ENCODE measurements at regions not wholly inside any gene's neighbourhood (a gene's known extent, or its start where the extent isn't known, plus 50 kb on each side); places are given as distances from the start of the nearest gene placed in this dataset.

DNA sequence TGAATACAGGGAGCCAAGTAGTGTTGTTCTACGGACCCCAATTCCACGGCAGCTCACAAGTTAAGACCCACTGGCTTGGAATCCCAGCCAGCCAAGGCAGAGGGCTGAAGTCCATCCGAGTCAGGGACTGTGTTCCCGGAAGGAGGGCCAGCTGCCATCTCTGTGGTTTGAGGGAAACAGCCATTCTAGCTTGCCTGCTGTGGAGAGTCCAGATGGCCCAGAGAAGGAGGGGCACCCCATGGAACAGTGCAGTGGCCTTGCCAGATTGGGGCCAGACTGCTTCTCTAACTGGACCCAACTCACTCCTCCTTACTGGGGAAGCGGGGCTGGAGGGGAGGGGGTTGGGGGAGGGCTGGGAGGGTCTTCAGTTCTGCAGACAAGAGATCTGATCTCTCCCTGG lies 156.4 kb downstream of the FAM181B start:
- Histone ChIP-seq H3K4me1 (ENCODE audit: insufficient read depth, low read length) (no peaks in the 10 kb centered on the region), H3K9me3 (ENCODE audit: control insufficient read depth, insufficient read depth, low read length) (no peaks in the 10 kb centered on the region), H3K9ac (ENCODE audit: low read depth, low read length) (no peak overlapping the region), H3K36me3 (ENCODE audit: insufficient read depth, low read length) (no peaks in the 10 kb centered on the region)

DNA sequence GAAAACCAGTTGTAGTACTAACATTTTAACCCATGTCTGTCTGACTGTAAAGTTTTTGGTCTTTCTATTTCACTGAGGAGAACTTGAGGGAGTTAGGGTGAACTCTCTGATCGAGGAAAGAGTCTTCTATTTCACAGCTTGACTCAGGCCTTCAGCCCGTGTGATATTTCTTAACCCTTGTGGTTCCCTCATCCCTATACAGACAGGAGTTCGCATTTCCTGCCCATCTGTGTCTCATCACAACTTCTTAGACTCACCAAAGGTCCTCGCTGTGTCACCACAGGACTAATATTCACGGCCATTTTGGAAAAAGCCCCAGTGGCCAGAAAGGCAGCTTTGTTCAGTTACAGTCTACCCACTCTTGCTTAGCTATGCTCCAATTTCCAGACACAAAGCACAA lies 172.8 kb downstream of the FAM181B start:
- Histone ChIP-seq H3K9ac (ENCODE audit: low read depth, low read length) (no peak overlapping the region), H3K4me1 (ENCODE audit: insufficient read depth, low read length) (no peaks in the 10 kb centered on the region), H3K9me3 (ENCODE audit: control insufficient read depth, insufficient read depth, low read length) (no peaks in the 10 kb centered on the region), H3K36me3 (ENCODE audit: insufficient read depth, low read length) (no peaks in the 10 kb centered on the region)

DNA sequence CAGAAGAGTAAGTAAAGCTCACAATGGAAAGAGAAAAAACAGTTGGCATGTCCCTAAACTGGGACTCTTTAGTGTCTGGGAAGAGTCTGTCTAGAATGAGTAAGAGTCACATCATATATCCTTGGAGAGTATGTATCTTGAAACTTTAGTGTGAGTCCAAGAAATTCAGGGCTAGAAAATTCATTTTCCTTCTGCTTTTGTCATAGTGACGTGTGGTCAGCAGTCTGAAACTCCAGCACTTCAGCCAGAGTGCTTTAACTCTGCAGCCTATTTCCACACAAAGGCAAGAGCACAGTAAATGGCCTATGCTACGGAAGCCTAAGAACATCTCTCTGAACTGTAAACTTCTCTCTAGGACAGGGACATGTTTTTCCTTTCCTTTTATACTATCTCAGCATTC lies 174.1 kb downstream of the FAM181B start:
- H3K9me3 ChIP-seq (ENCODE audit: control insufficient read depth, insufficient read depth, low read length) = no peaks in the 10 kb centered on the region
- H3K36me3 ChIP-seq (ENCODE audit: insufficient read depth, low read length) = no peaks in the 10 kb centered on the region
- no peak overlapping the region for H3K9ac ChIP-seq (ENCODE audit: low read depth, low read length)
- H3K4me1 ChIP-seq (ENCODE audit: insufficient read depth, low read length) = no peaks in the 10 kb centered on the region

DNA sequence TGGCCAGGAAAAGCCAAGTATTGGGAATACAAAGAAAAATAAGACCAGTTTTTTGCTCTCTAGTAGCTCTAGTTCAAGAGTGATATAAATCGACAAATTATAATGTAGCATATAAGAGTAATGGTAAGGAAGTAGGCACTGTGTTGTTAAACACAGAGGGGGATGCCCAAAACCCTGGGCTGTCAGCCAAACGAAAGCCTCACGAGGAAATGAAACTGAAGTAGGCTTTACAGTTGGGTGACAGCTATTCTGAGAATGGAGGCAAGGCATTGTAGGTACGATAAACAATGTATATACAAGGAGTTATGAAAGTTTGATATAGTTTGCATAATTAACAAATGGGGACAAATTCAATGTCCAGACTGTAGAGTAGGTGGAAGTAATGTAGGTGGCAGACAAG lies 176.4 kb downstream of the FAM181B start:
- no peaks in the 10 kb centered on the region for H3K36me3 ChIP-seq (ENCODE audit: insufficient read depth, low read length)
- no peaks in the 10 kb centered on the region for H3K9me3 ChIP-seq (ENCODE audit: control insufficient read depth, insufficient read depth, low read length)
- H3K4me1 ChIP-seq (ENCODE audit: insufficient read depth, low read length) = no peaks in the 10 kb centered on the region
- no peak overlapping the region for H3K9ac ChIP-seq (ENCODE audit: low read depth, low read length)

- H3K36me3 ChIP-seq (ENCODE audit: insufficient read depth, low read length) = no peaks in the 10 kb centered on the region
- no peak overlapping the region for H3K9ac ChIP-seq (ENCODE audit: low read depth, low read length)
- H3K9me3 ChIP-seq (ENCODE audit: control insufficient read depth, insufficient read depth, low read length) = no peaks in the 10 kb centered on the region
- H3K4me1 ChIP-seq (ENCODE audit: insufficient read depth, low read length) = no peaks in the 10 kb centered on the region
Observed at GRCh38 chr11:82556210-82556609, 177.5 kb downstream of the FAM181B start.

DNA sequence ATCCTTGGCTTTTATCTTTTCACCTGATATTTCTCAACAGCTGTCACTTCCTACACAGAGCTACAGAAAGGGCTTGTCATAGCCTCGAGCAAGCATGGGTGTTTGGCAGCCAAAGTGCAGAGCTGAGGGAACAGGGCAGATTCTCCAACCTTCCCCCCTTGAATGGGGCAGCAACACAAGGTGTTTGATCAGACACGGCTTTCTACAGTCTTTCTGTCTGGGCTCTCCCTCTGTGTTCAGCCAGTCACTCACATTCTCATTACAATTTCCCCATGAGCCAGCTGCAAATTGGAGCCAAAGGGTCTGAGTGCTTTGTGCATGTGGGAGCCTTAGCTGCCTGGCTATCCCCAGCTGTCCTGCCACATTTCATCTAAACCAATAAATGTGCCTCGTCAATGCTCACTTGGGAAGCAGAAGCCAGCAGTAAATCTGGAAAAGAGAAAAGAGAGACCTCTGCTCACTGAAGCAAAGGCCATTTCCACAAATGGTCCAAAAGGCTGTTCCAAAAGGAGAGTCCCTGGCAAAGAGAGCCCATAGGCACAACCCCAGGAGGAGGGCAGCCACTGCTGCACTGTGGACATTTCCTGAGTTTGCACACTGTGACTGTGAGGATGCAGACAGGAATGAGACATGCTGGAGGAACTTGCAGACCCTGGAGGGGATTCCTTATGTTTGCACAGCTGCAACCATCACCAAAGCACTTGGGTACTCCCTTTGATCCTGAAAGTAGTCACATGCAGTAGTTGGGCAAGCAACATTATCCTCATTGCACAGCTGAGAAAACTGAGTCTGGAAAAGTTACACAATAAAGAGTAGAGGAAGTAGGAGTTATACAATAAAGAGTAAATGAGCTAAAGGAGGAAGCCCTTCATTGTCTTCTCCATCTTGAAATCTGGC lies 186.8 kb downstream of the FAM181B start:
- Histone ChIP-seq H3K4me1 (ENCODE audit: insufficient read depth, low read length) (peaks cover 7% of the 10 kb centered on the region; the same call in 1 of the 2 replicates), H3K9ac (ENCODE audit: low read depth, low read length) (no peak overlapping the region), H3K36me3 (ENCODE audit: insufficient read depth, low read length) (no peaks in the 10 kb centered on the region), H3K9me3 (ENCODE audit: control insufficient read depth, insufficient read depth, low read length) (no peaks in the 10 kb centered on the region)

DNA sequence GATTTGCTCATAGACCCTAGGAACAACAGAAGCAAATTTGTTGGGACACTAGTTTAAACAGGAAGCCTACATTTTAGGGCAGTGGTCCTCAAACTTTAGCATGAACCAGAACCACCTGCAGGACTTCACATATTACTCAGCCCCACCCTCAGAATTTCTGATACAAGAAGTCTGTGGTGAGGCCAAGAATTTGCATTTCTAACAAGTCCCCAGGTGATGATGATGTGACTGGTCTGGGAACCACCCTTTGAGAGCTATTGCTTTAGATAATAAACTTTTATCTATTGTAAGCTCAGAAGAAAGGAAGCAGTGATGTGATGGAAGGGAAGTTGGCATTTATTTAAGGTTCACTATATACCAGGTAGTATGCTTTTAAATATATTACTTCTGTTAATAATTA lies 194.0 kb downstream of the FAM181B start:
- Histone ChIP-seq H3K9ac (ENCODE audit: low read depth, low read length) (no peak overlapping the region), H3K4me1 (ENCODE audit: insufficient read depth, low read length) (no peaks in the 10 kb centered on the region), H3K36me3 (ENCODE audit: insufficient read depth, low read length) (no peaks in the 10 kb centered on the region), H3K9me3 (ENCODE audit: control insufficient read depth, insufficient read depth, low read length) (no peaks in the 10 kb centered on the region)

DNA sequence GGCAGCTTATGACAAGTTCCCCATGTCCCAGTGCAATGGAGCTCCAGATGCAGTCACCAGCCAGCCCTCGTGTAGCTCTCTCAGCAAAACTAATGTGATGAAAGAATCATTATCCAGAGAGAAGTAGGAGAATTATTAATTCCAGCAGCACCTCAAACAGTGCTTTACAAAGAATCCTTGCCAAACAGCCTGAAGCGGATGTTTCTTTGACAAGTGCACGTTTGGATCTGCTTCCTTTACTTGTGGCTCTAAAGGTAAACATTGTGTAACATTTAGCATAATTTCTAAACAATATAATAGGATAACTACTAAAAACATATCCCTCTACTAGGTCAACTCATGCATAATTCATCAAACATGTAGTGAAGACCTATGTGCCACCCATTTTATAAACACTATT lies 197.0 kb downstream of the FAM181B start:
- Histone ChIP-seq H3K4me1 (ENCODE audit: insufficient read depth, low read length) (no peaks in the 10 kb centered on the region), H3K36me3 (ENCODE audit: insufficient read depth, low read length) (no peaks in the 10 kb centered on the region), H3K9me3 (ENCODE audit: control insufficient read depth, insufficient read depth, low read length) (no peaks in the 10 kb centered on the region), H3K9ac (ENCODE audit: low read depth, low read length) (no peak overlapping the region)

DNA sequence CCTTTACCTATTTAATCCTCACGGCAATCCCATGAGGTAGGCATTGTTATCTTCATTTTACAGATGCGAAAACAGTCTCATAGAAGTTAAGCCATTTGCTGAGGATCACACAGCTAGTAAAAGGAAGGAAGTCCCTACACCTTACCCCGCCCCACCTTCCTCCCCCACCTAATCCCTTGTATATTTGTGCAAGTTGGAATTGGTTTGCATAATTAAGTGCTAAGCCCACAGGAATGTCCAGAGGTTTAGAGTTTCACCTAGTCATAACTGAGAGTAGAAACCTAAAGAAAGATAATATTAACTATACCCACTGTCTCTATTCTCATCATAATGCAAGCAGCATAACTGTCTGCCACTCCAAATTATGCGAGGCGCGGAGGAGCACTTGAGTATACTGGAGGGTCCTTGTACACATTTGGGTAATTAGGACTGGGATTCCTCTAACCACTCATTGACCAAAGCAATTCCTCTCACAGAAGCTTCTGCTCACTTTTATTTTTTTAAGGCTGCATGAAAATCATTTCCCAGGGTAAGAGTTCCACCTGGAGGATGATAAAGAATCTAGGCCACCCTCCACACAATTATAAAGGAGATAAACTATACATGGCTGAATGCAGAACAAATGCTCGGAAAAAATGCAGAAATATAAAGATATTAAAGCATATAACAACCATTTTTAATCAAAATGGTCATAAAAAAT lies 199.9 kb downstream of the FAM181B start:
- H3K9ac ChIP-seq (ENCODE audit: low read depth, low read length) = no peak overlapping the region
- no peaks in the 10 kb centered on the region for H3K4me1 ChIP-seq (ENCODE audit: insufficient read depth, low read length)
- H3K36me3 ChIP-seq (ENCODE audit: insufficient read depth, low read length) = no peaks in the 10 kb centered on the region
- no peaks in the 10 kb centered on the region; the same call in 1 of the 2 replicates for H3K9me3 ChIP-seq (ENCODE audit: control insufficient read depth, insufficient read depth, low read length)

DNA sequence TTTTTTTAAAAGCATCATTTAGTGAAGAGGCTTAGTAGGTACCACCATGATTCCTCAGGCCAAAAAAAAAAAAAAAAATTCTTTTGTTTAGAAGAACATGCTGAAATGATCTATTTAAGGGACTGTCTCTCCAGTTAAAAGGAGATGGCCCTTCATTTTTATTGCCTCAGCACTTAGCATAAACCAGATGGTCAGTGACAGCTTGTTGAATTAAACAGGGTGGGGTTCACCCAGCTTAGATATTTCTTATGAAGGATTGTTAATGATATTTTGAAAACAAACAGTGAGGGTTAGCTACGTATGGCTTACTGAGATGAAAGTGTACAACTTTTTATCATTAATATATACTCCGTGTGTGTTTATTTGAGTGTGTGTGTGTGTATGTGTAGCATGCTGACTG lies 203.7 kb downstream of the FAM181B start:
- H3K36me3 ChIP-seq (ENCODE audit: insufficient read depth, low read length) = no peaks in the 10 kb centered on the region
- H3K4me1 ChIP-seq (ENCODE audit: insufficient read depth, low read length) = no peaks in the 10 kb centered on the region
- H3K9me3 ChIP-seq (ENCODE audit: control insufficient read depth, insufficient read depth, low read length) = no peaks in the 10 kb centered on the region; the same call in 1 of the 2 replicates
- H3K9ac ChIP-seq (ENCODE audit: low read depth, low read length) = no peak overlapping the region

GRCh38 chr11:82527081-82527584 lies 206.5 kb downstream of the FAM181B start:
- H3K36me3 ChIP-seq (ENCODE audit: insufficient read depth, low read length) = no peaks in the 10 kb centered on the region
- H3K9me3 ChIP-seq (ENCODE audit: control insufficient read depth, insufficient read depth, low read length) = no peaks in the 10 kb centered on the region; the same call in 1 of the 2 replicates
- H3K9ac ChIP-seq (ENCODE audit: low read depth, low read length) = no peak overlapping the region
- H3K4me1 ChIP-seq (ENCODE audit: insufficient read depth, low read length) = no peaks in the 10 kb centered on the region

- H3K9me3 ChIP-seq (ENCODE audit: control insufficient read depth, insufficient read depth, low read length) = no peaks in the 10 kb centered on the region
Observed at GRCh38 chr11:82523141-82523540, 210.5 kb downstream of the FAM181B start.

DNA sequence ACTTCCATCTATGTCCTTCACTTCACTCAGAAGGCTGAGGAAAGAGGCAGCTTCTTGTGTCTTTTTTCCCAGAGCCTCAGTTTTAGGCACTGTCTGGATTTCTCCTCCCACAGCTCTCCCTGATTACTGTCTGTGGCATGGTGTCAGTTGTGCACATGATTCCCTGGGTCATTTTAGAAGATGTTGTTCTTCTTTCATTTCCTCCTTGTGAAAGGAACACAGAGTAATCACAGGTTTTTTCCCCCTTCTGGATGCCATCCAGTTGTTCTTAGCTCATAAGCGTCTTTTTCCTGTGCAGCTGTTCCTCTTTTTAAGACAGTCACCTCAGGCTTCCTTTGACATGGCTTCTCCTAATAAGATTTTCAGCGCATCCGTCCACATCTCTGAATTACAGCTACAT lies 212.2 kb downstream of the FAM181B start:
- Histone ChIP-seq H3K4me1 (ENCODE audit: insufficient read depth, low read length) (no peaks in the 10 kb centered on the region), H3K36me3 (ENCODE audit: insufficient read depth, low read length) (no peaks in the 10 kb centered on the region), H3K9ac (ENCODE audit: low read depth, low read length) (no peak overlapping the region), H3K9me3 (ENCODE audit: control insufficient read depth, insufficient read depth, low read length) (no peaks in the 10 kb centered on the region)

More at GRCh38 chr11:82523141-82523540, 210.5 kb downstream of the FAM181B start:
- Histone ChIP-seq H3K36me3 (ENCODE audit: insufficient read depth, low read length) (no peaks in the 10 kb centered on the region), H3K9ac (ENCODE audit: low read depth, low read length) (no peak overlapping the region), H3K4me1 (ENCODE audit: insufficient read depth, low read length) (no peaks in the 10 kb centered on the region)

- H3K9ac ChIP-seq (ENCODE audit: low read depth, low read length) = no peak overlapping the region
- no peaks in the 10 kb centered on the region for H3K9me3 ChIP-seq (ENCODE audit: control insufficient read depth, insufficient read depth, low read length)
- no peaks in the 10 kb centered on the region for H3K4me1 ChIP-seq (ENCODE audit: insufficient read depth, low read length)
- no peaks in the 10 kb centered on the region for H3K36me3 ChIP-seq (ENCODE audit: insufficient read depth, low read length)
Observed at GRCh38 chr11:82507288-82507687, 226.4 kb downstream of the FAM181B start.

GRCh38 chr11:82505379-82505778 lies 228.3 kb downstream of the FAM181B start:
- Histone ChIP-seq H3K9me3 (ENCODE audit: control insufficient read depth, insufficient read depth, low read length) (no peaks in the 10 kb centered on the region), H3K4me1 (ENCODE audit: insufficient read depth, low read length) (no peaks in the 10 kb centered on the region), H3K36me3 (ENCODE audit: insufficient read depth, low read length) (no peaks in the 10 kb centered on the region), H3K9ac (ENCODE audit: low read depth, low read length) (no peak overlapping the region)

All from ES-I3 (cell line).